DND-41 (cell line): ENCODE measurements at regions not wholly inside any gene's neighbourhood (a gene's known extent, or its start where the extent isn't known, plus 50 kb on each side); places are given as distances from the start of the nearest gene placed in this dataset.

ENCODE experiments used
- EZH2 ChIP-seq: IDR thresholded peaks from 3 replicates; pipeline ENCODE4 v1.6.1; 2012; ENCODE audit warnings: borderline replicate concordance, low read depth, mild to moderate bottlenecking, moderate library complexity, low read length, inconsistent platforms; ENCODE audit not compliant: severe bottlenecking
- TF ChIP-seq, protein P1 (sequence below): IDR thresholded peaks from 2 replicates; pipeline ENCODE4 v1.5.1; 2012; ENCODE audit warnings: borderline replicate concordance, low read length, moderate library complexity, mild to moderate bottlenecking; ENCODE audit not compliant: poor library complexity, severe bottlenecking; ENCODE audit errors: extremely low read depth

DNA sequence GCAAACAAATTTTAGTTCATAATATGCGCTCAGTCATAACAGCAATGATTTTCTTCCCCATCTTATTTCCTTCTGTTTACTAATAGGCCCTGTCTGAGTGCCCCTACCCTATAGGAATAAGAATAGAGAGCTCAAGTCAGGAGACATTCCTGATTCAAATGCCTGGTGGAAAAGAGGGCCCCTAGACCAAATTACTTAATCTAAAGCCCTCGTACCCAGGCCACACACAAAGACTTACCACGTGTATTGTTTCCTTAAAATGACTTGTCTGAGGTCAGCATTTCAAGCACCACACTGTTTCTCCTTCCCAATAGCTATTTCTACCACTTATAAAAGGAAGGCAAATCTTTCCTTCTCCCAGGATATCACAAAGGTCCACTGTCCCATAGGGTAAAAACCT lies 314.9 kb upstream of the TMTC1 start:
- no peak for TF ChIP-seq EZH2
- TF ChIP-seq, protein P1, sequence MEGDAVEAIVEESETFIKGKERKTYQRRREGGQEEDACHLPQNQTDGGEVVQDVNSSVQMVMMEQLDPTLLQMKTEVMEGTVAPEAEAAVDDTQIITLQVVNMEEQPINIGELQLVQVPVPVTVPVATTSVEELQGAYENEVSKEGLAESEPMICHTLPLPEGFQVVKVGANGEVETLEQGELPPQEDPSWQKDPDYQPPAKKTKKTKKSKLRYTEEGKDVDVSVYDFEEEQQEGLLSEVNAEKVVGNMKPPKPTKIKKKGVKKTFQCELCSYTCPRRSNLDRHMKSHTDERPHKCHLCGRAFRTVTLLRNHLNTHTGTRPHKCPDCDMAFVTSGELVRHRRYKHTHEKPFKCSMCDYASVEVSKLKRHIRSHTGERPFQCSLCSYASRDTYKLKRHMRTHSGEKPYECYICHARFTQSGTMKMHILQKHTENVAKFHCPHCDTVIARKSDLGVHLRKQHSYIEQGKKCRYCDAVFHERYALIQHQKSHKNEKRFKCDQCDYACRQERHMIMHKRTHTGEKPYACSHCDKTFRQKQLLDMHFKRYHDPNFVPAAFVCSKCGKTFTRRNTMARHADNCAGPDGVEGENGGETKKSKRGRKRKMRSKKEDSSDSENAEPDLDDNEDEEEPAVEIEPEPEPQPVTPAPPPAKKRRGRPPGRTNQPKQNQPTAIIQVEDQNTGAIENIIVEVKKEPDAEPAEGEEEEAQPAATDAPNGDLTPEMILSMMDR = no peak
